ENCODE measurements at regions not wholly inside any gene's neighbourhood (a gene's known extent, or its start where the extent isn't known, plus 50 kb on each side); places are given as distances from the start of the nearest gene placed in this dataset.

GRCh38 chr1:208683141-208683540, 439.0 kb upstream of the PLXNA2 start:
- DNase-seq (ENCODE audit: low read depth in 1 of 2, low spot score in 1 of 2) = no peak
- in situ Hi-C loops (cut with HindIII; ENCODE audit: low pct_unique_long_range_greater_than_20kb, low sequenced_read_pairs) = no loop called here
- no peak for TF ChIP-seq JUND (IDR thresholded peaks at IDR 0.05; ENCODE audit: low read depth)

DNA sequence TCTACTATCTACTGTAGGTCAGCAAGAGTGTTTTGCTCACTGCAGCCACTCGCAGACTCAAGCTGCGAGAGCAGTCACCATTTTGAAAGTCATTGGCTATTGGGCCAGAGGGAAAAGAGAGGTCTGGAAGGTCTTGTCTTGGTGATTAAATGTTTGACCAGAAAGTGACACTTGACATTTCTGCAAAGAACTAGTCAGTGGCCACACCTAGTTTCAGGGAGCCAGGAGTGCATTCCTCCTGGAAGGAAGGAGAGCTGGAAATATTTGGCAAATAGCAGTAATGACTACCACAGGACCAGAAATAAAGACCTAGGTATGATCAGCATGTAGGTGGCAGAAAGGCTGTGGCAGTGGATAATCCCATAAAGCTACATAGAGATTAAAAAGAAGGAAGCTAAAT, 440.0 kb upstream of the PLXNA2 start:
- no peak for DNase-seq (ENCODE audit: low read depth in 1 of 2, low spot score in 1 of 2)
- in situ Hi-C loops (cut with HindIII; ENCODE audit: low pct_unique_long_range_greater_than_20kb, low sequenced_read_pairs) = no loop called here
- TF ChIP-seq JUND (IDR thresholded peaks at IDR 0.05; ENCODE audit: low read depth) = no peak

DNA sequence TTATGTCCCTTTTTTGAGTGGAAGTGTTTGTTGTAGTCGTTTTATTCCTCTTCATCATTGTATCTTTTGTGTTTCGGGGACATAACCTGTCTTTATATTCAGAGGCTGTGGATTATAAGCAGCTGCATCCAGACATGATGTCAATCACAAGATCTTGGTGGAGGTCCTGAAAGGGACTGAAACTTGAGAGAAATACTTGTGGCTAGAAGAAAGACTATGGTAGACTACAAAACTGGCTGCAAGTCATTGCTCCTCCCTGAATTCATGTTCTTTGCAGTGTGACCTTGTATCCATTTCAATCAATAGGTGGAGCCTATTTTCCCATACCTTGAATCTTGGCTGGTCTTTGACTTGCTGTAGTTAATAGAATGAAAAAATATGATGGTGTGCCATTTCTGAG, 442.4 kb upstream of the PLXNA2 start:
- TF ChIP-seq JUND (IDR thresholded peaks at IDR 0.05; ENCODE audit: low read depth) = no peak
- in situ Hi-C loops (cut with HindIII; ENCODE audit: low pct_unique_long_range_greater_than_20kb, low sequenced_read_pairs) = no loop called here
- no peak for DNase-seq (ENCODE audit: low read depth in 1 of 2, low spot score in 1 of 2)

GRCh38 chr1:208688656-208689315, 444.6 kb upstream of the PLXNA2 start:
- no peak for TF ChIP-seq JUND (IDR thresholded peaks at IDR 0.05; ENCODE audit: low read depth)
- in situ Hi-C loops (cut with HindIII; ENCODE audit: low pct_unique_long_range_greater_than_20kb, low sequenced_read_pairs) = no loop called here
- DNase-seq (ENCODE audit: low read depth in 1 of 2, low spot score in 1 of 2) = no peak

GRCh38 chr1:208691012-208691411, 446.8 kb upstream of the PLXNA2 start:
- DNase-seq (ENCODE audit: low read depth in 1 of 2, low spot score in 1 of 2) = no peak
- TF ChIP-seq JUND (IDR thresholded peaks at IDR 0.05; ENCODE audit: low read depth) = no peak
- in situ Hi-C loops (cut with HindIII; ENCODE audit: low pct_unique_long_range_greater_than_20kb, low sequenced_read_pairs) = no loop called here

DNA sequence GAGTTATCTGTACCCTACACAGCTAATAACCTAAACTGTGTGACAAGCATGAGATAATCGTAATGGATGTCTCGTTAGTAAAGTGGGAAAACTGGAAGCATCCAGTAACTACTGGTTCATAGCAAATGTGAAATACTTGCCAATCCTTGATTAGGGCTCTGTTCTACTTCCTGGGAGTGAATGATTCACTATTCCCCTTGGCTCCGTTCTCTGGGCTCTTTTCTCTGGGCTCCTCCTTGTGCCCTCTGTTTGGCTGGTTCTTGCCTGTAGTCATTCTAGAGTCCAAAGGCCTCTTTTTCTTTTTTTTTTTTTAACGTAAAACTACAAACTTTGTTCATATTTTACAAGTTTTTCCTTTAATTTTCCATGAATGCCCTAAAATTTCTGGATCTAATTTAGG, 465.8 kb upstream of the PLXNA2 start:
- no peak for TF ChIP-seq JUND (IDR thresholded peaks at IDR 0.05; ENCODE audit: low read depth)
- no peak for DNase-seq (ENCODE audit: low read depth in 1 of 2, low spot score in 1 of 2)
- in situ Hi-C loops (cut with HindIII; ENCODE audit: low pct_unique_long_range_greater_than_20kb, low sequenced_read_pairs) = no loop called here

- in situ Hi-C loops (cut with HindIII; ENCODE audit: low pct_unique_long_range_greater_than_20kb, low sequenced_read_pairs) = no loop called here
- no peak for DNase-seq (ENCODE audit: low read depth in 1 of 2, low spot score in 1 of 2)
- no peak for TF ChIP-seq JUND (IDR thresholded peaks at IDR 0.05; ENCODE audit: low read depth)
Observed at GRCh38 chr1:208714323-208714722, 470.1 kb upstream of the PLXNA2 start.

GRCh38 chr1:208717525-208717924, 473.3 kb upstream of the PLXNA2 start:
- DNase-seq (ENCODE audit: low read depth in 1 of 2, low spot score in 1 of 2) = no peak
- no peak for TF ChIP-seq JUND (IDR thresholded peaks at IDR 0.05; ENCODE audit: low read depth)
- in situ Hi-C loops (cut with HindIII; ENCODE audit: low pct_unique_long_range_greater_than_20kb, low sequenced_read_pairs) = no loop called here

- no peak for DNase-seq (ENCODE audit: low read depth in 1 of 2, low spot score in 1 of 2)
- no peak for TF ChIP-seq JUND (IDR thresholded peaks at IDR 0.05; ENCODE audit: low read depth)
- in situ Hi-C loops (cut with HindIII; ENCODE audit: low pct_unique_long_range_greater_than_20kb, low sequenced_read_pairs) = no loop called here
Observed at GRCh38 chr1:208722592-208722991, 478.4 kb upstream of the PLXNA2 start.

- no peak for TF ChIP-seq JUND (IDR thresholded peaks at IDR 0.05; ENCODE audit: low read depth)
- in situ Hi-C loops (cut with HindIII; ENCODE audit: low pct_unique_long_range_greater_than_20kb, low sequenced_read_pairs) = no loop called here
- DNase-seq (ENCODE audit: low read depth in 1 of 2, low spot score in 1 of 2) = no peak
Observed at GRCh38 chr1:208724079-208724478, 479.9 kb upstream of the PLXNA2 start.

- in situ Hi-C loops (cut with HindIII; ENCODE audit: low pct_unique_long_range_greater_than_20kb, low sequenced_read_pairs) = no loop called here
Observed at GRCh38 chr1:208728815-208729214, 484.6 kb upstream of the PLXNA2 start.

GRCh38 chr1:208731981-208732821, 488.0 kb upstream of the PLXNA2 start:
- in situ Hi-C loops (cut with HindIII; ENCODE audit: low pct_unique_long_range_greater_than_20kb, low sequenced_read_pairs) = no loop called here
- no peak for DNase-seq (ENCODE audit: low read depth in 1 of 2, low spot score in 1 of 2)

More at GRCh38 chr1:208728815-208729214, 484.6 kb upstream of the PLXNA2 start:
- DNase-seq (ENCODE audit: low read depth in 1 of 2, low spot score in 1 of 2) = no peak
- no peak for TF ChIP-seq JUND (IDR thresholded peaks at IDR 0.05; ENCODE audit: low read depth)

DNA sequence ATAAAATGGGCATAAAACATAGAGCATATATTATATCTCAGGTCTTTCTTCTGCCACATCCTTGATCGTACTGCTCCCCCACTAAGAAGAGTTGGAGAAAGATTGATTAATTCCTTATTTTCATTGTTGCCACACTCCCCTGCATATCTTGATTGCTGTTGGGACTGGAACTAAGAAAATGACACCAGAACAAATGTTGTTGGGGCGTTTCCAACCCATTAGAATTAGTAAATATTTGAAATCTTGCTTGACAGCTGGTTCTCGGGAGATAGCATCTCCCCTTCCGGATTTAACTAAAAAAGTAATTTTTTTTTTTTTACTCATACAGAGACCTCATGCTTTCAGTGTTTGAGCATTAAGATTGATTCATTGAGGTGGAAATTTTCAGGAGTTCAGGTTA, 493.0 kb upstream of the PLXNA2 start:
- in situ Hi-C loops (cut with HindIII; ENCODE audit: low pct_unique_long_range_greater_than_20kb, low sequenced_read_pairs) = no loop called here
- DNase-seq (ENCODE audit: low read depth in 1 of 2, low spot score in 1 of 2) = no peak
- TF ChIP-seq JUND (IDR thresholded peaks at IDR 0.05; ENCODE audit: low read depth) = no peak

More at GRCh38 chr1:208731981-208732821, 488.0 kb upstream of the PLXNA2 start:
- TF ChIP-seq JUND (IDR thresholded peaks at IDR 0.05; ENCODE audit: low read depth) = no peak
